GM19035 (cell line): ENCODE measurements at regions not wholly inside any gene's neighbourhood (a gene's known extent, or its start where the extent isn't known, plus 50 kb on each side); places are given as distances from the start of the nearest gene placed in this dataset.

ENCODE experiments used
- ATAC-seq: cut with Tn5 transposase; IDR thresholded peaks from one replicate; pipeline ENCODE4 v1.9.1; 2021; ENCODE audit not compliant: unreplicated experiment

DNA sequence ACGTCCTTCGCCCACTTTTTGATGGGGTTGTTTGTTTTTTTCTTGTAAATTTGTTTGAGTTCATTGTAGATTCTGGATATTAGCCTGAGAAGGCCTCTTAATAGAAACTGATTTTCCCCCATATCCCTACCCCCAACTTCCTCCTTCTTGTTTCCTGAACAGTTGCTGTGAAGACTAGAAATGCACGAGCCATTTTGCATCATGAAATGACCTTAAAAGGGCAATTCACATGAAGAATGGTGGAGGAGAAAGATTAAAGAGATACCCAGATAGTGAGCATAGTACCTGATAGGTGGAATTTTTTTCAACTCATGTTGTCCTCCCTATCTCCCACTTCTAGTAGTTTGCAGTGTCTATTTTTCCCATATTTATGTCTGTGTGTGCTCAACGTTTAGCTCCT, 55.2 kb upstream of the KCNH8 start:
- no peak for ATAC-seq

GRCh38 chr3:19077388-19077787, 70.9 kb upstream of the KCNH8 start:
- ATAC-seq, result no peak

GRCh38 chr3:19075037-19075436, 73.3 kb upstream of the KCNH8 start:
- ATAC-seq, result no peak

DNA sequence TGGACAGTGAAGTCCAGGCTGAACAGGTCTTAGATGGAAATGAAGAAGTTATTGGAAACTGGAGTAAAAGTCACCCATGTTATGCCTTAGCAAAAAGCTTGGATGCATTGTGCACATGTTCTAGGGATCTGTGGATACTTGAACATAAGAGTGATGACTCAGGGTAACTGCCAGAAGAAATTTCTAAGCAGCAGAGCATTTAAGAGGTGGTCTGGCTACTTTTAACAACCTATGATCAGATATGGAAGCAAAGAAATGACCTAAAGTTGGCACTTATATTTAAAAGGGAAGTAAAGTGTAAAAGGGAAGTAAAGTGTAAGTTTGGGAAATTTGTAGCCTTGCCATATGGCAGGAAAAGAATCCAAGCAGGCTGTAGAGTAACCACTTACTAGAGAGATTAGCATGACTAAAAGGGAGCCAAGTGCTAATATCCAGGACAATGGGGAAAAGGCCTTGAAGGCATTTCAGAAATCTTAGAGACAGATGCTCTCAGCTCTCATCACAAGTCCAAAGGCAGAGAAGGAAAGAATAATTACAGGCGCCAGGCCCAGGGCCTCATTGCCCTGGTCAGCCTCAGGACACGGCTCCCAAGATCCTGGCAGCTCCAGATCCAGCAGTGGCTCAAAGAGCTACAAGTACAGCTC, 73.9 kb upstream of the KCNH8 start:
- no peak for ATAC-seq

DNA sequence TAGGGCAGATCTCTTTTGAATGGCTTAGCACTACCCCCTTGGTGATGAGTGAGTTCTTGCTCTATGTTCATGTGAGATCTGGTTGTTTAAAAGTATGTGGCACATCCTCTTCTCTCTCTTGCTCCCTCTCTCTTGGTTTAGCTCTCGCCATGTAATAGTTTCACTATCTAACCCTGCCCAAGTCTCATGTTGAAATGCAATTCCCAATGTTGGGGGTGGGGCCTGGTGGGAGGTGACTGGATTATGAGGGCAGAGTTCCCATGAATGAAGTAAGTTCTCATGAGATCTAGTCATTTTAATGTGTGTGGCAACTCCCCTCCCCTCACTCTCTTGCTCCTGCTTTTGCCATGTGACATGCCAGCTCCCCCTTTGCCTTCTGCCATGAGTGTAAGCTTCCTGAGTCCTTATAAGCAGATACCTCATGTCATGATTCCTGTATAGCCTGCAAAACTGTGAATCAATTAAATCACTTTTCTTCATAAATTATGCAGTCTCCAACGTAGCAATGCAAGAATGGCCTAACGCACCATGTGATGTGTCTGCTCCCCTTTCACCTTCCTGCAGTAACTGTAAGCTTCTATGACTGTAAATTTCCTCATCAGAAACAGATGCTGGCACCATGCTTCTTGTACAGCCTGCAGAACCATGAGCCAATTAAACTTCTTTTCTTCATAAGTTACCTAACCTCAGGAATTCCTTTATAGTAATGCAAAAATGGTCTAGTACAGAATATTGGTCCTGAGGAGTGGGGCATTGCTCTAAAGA, 74.8 kb upstream of the KCNH8 start:
- no peak for ATAC-seq

- ATAC-seq, result no peak
Observed at GRCh38 chr3:19070325-19070724, 78.0 kb upstream of the KCNH8 start.

GRCh38 chr3:19065027-19065426, 83.3 kb upstream of the KCNH8 start:
- ATAC-seq, result no peak

- ATAC-seq, result no peak
Observed at GRCh38 chr3:19063936-19064335, 84.4 kb upstream of the KCNH8 start.

DNA sequence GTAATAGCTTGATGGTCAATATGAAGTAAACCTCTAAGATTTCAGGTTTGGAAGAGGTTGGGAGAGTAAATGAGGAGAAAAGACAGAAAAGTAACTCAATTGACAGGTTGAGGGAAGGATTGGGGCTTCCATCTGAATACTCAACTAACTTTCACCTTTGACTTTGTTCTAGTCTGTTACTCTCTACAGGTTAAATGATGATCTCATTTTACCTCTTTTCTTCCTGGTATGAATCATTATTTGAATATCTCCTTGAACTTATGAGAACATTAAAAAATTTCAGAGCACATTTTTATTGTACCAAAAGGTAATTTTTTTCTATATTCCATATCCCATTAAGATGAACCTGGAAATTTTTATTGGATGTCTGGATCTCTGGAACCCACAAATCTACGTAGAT, 87.9 kb upstream of the KCNH8 start:
- ATAC-seq, result no peak

- ATAC-seq, result no peak
Observed at GRCh38 chr3:19052874-19053273, 95.4 kb upstream of the KCNH8 start.

- no peak for ATAC-seq
Observed at GRCh38 chr3:19046440-19046839, 101.9 kb upstream of the KCNH8 start.

DNA sequence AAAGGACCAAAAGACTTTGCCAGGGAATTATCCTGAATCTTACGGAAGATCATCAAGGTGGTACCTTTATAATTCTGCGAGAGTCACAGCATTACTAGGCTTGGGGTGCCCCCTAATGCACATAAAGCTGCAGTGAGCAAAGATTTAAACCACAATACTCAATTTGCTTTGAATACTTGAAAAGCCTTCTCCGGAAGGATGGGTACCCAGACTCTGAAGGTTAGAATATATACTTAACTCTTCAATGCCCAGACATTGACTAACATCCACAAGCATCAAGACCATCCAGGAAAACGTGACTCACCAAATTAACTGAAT, 117.8 kb upstream of the KCNH8 start:
- ATAC-seq, result no peak

DNA sequence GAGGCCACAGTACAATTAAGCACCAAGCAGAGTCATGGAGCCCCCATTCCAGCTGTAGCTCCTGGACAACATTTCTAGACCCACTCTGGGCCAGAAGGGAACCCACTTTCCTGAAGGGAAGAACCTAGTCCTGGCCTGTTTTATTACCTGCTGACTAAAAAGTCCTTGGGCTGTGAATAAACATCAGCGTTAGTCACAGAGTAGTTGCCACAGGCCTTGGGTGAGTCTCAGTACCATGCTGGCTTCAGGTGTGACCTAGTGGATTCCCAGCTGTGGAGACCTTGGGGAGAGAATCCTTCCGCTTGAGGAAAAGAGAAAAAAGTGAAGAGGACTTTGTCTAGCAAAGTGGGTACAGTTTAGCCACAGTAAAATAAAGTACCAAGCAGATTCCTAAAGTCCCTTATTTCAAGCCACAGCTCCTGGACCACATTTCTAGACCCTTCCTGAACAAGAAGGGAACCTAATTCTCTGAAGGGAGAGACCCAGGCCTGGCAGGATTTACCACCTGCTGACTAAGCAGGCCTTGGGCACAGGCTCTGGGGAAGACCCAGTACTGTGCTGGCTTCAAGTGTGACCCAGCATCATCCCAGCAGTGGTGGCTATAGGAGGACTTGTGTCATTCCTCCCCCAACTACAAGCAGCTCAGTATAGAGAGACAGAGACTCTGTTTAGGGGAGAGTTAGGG, 118.3 kb upstream of the KCNH8 start:
- ATAC-seq, result no peak

DNA sequence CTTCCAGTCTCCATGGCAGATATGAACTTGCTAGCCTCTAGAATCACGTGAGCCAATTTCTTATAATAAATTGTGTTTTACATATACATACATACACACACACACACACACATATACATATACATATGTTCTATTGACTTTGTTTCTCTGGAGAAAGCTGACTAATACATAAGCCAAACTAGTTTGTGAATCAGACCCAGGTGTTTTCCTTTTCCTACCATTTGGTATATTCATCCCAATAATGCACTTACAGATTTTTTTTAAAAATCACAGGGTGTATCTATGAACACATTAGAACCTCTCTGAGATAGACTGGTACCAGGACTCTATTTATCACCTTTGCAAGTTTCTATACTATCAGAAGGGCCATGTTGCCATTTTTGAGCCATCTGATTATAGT, 122.9 kb upstream of the KCNH8 start:
- ATAC-seq, result no peak

DNA sequence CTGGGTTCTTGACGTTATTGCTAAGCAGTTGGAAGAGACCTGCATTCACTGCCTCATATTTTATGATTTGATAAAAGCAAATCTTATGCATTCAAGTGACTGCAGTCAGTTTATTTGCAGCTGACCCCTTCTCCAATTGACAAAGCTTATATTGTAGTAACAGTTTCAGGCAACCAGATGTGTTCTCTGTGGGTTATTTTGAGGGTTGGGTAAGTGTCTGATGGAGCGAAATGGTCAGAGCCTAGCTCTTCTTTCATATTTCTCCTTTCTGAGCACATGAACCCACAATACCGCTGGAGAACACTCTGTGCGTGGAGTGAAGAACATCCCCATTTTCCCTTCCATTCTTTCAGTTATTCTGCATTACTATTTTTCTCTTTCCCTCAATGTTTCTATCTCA, 125.8 kb upstream of the KCNH8 start:
- ATAC-seq, result no peak

DNA sequence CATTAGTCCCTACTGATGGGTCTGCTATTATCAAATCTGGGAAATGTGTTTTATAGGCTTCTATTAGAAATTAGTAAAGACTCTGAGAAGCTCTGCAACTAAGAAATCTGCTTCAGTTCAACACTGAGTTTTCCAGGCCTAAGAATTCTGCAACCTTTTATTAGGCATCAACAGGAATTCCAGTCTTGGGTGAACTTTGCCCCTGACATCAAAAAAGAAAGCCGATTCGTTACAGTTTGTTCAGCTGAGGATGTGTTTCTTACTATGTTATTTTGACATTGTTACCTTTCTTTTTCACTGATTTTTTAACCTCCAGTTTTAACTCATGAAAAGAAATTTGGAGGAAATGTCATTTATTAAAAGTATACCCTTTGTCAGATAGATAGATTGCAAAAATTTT, 131.5 kb upstream of the KCNH8 start:
- no peak for ATAC-seq

DNA sequence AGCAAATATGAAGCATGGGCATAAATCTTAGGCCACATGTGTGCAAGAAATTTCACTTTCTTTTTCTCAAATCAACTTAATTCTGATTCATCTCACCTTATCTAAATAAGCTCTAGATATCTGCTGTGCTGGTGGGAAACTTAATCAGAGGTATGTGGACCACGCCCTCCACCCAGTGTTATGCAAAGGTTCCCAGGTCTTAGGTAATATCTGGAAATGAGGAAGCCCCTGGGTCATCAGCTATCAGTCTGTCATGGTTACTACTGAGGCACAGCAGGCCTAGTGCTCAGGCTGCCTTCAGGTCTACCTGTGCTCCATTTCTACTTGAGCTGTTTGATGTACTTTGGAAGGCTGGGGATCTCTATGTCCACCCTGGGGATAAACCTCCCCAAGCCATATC, 134.4 kb upstream of the KCNH8 start:
- no peak for ATAC-seq

DNA sequence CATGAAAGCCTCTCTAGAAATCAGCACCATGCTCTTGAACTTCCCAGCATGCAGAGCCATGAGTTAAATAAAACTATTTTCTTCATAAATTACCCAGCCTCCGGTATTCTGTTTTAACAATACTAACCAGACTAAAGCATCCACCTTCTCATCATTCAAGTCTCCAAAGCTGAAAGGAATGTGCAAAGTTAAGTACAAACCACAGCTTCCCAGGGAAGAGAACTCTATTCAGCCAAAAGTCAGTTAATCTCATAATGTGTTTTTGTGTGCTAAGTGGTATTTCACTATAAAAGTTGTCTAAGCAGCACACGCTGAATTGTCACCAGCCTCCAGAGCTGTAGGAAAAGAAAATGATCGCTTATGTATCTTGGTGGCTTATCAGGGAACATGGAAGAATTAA, 135.5 kb upstream of the KCNH8 start:
- ATAC-seq, result no peak

DNA sequence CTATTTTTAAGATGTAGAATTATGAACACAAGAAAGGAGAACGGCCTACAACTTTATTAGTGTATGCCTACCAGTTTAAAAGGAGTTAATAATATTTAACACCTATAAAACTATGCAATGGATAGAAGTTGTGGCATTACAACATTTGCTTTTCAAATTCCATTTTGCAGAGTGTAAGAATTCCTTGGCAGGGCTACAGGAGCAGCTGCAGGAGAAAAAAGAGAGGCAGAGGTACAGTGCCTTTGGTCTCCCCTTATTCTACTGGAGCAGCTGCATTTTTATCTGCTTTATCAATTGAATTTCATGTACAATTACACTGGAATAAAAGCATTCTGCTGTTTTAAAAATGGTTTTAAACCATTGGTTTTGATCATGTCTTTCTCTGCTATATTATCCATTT, 145.7 kb upstream of the KCNH8 start:
- no peak for ATAC-seq

- ATAC-seq, result no peak
Observed at GRCh38 chr3:18998069-18998468, 150.2 kb upstream of the KCNH8 start.

DNA sequence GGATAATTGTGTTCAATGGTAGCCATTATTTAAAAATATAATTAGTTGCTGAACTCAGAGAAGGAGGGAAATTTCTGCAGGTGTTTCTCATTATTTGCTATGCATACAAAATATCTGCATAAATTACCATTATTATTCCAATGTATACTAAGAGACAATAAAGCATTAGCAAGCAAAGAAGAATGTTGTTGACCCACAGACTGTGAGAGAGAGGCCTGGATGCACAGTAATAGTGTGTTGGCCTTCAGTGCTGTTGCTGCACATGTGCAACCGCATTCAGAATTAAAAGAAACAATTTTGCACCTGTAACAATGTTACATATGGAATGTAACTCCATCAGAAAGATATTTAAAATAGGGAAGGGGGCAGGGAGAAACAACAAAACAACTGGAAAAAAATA, 155.6 kb upstream of the KCNH8 start:
- ATAC-seq, result no peak

DNA sequence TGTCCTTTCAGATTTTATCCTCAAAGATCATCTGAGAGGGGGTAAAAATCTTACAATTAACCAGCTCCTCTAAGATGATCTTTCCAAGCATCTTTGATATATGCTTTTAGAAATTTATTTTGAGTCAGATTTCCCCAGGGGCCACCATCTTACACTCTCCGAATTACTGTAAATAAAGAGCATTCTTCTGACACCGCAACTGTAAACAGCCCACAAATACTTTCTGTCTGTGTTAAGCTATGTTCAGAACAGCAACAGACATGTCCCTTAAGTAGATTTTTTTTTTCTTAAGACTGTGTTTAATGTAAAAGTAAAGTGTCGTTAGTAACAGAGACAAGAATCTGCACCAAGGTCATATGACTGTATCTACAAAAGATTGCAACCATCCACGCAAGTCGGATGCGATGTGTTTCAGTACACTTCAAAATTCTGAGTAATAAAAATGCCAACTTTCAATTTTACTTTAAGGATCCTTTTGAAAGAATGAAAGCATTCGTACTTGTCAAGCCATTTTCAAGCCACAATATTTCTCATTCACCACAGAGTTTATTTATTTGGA, 159.0 kb upstream of the KCNH8 start:
- ATAC-seq, result no peak
